HCT116 (cell line): ENCODE measurements at regions not wholly inside any gene's neighbourhood (a gene's known extent, or its start where the extent isn't known, plus 50 kb on each side); places are given as distances from the start of the nearest gene placed in this dataset.

Experiments
- ATAC-seq: fragments of 200-7000 bp; cut with Tn5 transposase; 2 replicates; pipeline ENCODE4 v1.9.1; 2020; ENCODE audit warnings: mild to moderate bottlenecking, moderate library complexity
- BruUV-seq: library from RNA; stranded (reverse); fragments of 400-500 nt; replicated peaks from 2 replicates; lab custom pipeline; 2021; lab: Mats Ljungman, UMichigan
- CTCF ChIA-PET: fragments of 300-600 bp; sonication (Branson Sonifier 250); formaldehyde crosslinking; loops from one replicate; lab custom pipeline; 2021; ENCODE audit warnings: antibody characterized with exemption; lab: Charles Lee
- POLR2A ChIA-PET: fragments of 300-600, 350-600 bp; sonication (Branson Sonifier 250); formaldehyde crosslinking; loops from one replicate; lab custom pipeline; 2021; ENCODE audit warnings: antibody characterized with exemption; lab: Charles Lee
- RAD21 ChIA-PET, 2 experiments: fragments of 300-600 bp; sonication (Branson Sonifier 250); formaldehyde crosslinking; loops; one replicate each; lab custom pipeline; 2023; ENCODE audit warnings: low total read pairs in 2 of 2; ENCODE audit not compliant: uncharacterized antibody in 2 of 2, unreplicated experiment in 2 of 2, low non-redundant PET in 1 of 2; lab: Charles Lee
- DNase-seq: peaks from one replicate; pipeline ENCODE4 v3.0.0-alpha.2; 2010; ENCODE audit warnings: low read depth, low spot score
- H2AFZ ChIP-seq: fragments of 200-600 bp; shearing (Covaris generic), sonication (generic); 2 replicates; pipeline ENCODE4 v1.6.1; 2017; ENCODE audit warnings: low read depth, mixed run types, mixed read lengths, antibody characterized with exemption, low read length; ENCODE audit not compliant: poor library complexity, severe bottlenecking
- H3K27ac ChIP-seq: 2 replicates; pipeline ENCODE4 v1.5.1; 2012; ENCODE audit warnings: low read depth, low read length
- H3K27me3 ChIP-seq: fragments of 200-600 bp; sonication (generic); 2 replicates; pipeline ENCODE4 v1.6.1; 2016; ENCODE audit warnings: mixed run types, low read length, mixed read lengths; ENCODE audit not compliant: insufficient read depth
- H3K36me3 ChIP-seq, 2 experiments: fragments of 200-500 bp in 1 of 2; fragments of 200-600 bp in 1 of 2; sonication (Bioruptor generic) in 1 of 2; sonication (generic) in 1 of 2; 2 replicates each; pipeline versions ENCODE4 v1.5.1 to v1.6.1; 2014 to 2016; ENCODE audit warnings: low read length in 2 of 2, inconsistent platforms in 1 of 2, mixed read lengths in 1 of 2, mixed run types in 1 of 2; ENCODE audit not compliant: insufficient read depth in 2 of 2, control insufficient read depth in 1 of 2
- H3K4me1 ChIP-seq, 2 experiments: fragments of 200-600 bp in 1 of 2; sonication (generic) in 1 of 2; 2 replicates each; pipeline versions ENCODE4 v1.5.1 to v1.6.1; 2012 to 2017; ENCODE audit warnings: low read length in 2 of 2, inconsistent platforms in 1 of 2, mild to moderate bottlenecking in 1 of 2, mixed read lengths in 1 of 2, mixed run types in 1 of 2, moderate library complexity in 1 of 2; ENCODE audit not compliant: insufficient read depth in 2 of 2, control insufficient read depth in 1 of 2
- H3K4me2 ChIP-seq: fragments of 200-600 bp; sonication (generic); 2 replicates; pipeline ENCODE4 v1.6.1; 2017; ENCODE audit warnings: mixed run types, low read length, mixed read lengths
- H3K4me3 ChIP-seq, 2 experiments: fragments of 200-600 bp in 1 of 2; sonication (generic) in 1 of 2; replicated peaks in 1 of 2; 2 replicates each; pipeline ENCODE4 v1.5.1; 2011 to 2016; ENCODE audit warnings: low read length in 2 of 2, control low read depth in 1 of 2, low read depth in 1 of 2, mild to moderate bottlenecking in 1 of 2, mixed read lengths in 1 of 2, mixed run types in 1 of 2
- H3K79me2 ChIP-seq: fragments of 200-600 bp; sonication (generic); 2 replicates; pipeline ENCODE4 v1.6.1; 2017; ENCODE audit warnings: mild to moderate bottlenecking, mixed run types, low read length, moderate library complexity, mixed read lengths; ENCODE audit not compliant: insufficient read depth
- H3K9ac ChIP-seq: fragments of 200-600 bp; sonication (generic); 2 replicates; pipeline ENCODE4 v1.6.1; 2016; ENCODE audit warnings: low read length, mixed read lengths
- H3K9me2 ChIP-seq: fragments of 200-600 bp; sonication (generic), shearing (Covaris generic); 2 replicates; pipeline ENCODE4 v1.6.1; 2017; ENCODE audit warnings: mixed run types, mild to moderate bottlenecking, moderate library complexity; ENCODE audit not compliant: insufficient read depth
- H3K9me3 ChIP-seq, 2 experiments: fragments of 200-500 bp in 1 of 2; fragments of 200-600 bp in 1 of 2; sonication (Bioruptor generic) in 1 of 2; sonication (generic) in 1 of 2; 2 replicates each; pipeline ENCODE4 v1.6.1; 2014 to 2017; ENCODE audit warnings: low read length in 2 of 2, mixed read lengths in 2 of 2, inconsistent platforms in 1 of 2, low read depth in 1 of 2, mild to moderate bottlenecking in 1 of 2, mixed run types in 1 of 2, moderate library complexity in 1 of 2; ENCODE audit not compliant: control insufficient read depth in 1 of 2, insufficient read depth in 1 of 2
- H4K20me1 ChIP-seq: fragments of 200-600 bp; sonication (generic), shearing (Covaris generic); 2 replicates; pipeline ENCODE4 v1.6.1; 2017; ENCODE audit warnings: mixed run types, mild to moderate bottlenecking, moderate library complexity; ENCODE audit not compliant: insufficient read depth
- CBX3 ChIP-seq: IDR thresholded peaks from 2 replicates; pipeline ENCODE4 v1.6.1; 2012; ENCODE audit warnings: low read depth
- ELF1 ChIP-seq: IDR thresholded peaks from 2 replicates; pipeline ENCODE4 v1.6.1; 2012; ENCODE audit warnings: low read depth, borderline replicate concordance
- EZH2 ChIP-seq: fragments of 200-600 bp; sonication (generic); IDR thresholded peaks from 2 replicates; pipeline ENCODE4 v1.6.1; 2017; ENCODE audit warnings: antibody characterized with exemption, mixed run types
- EZH2phosphoT487 ChIP-seq: fragments of 200-600 bp; IDR thresholded peaks from 2 replicates; pipeline ENCODE4 v1.6.1; 2018; ENCODE audit warnings: antibody characterized with exemption, borderline replicate concordance
- MAX ChIP-seq: IDR thresholded peaks from 2 replicates; pipeline ENCODE4 v1.6.1; 2012
- POLR2AphosphoS5 ChIP-seq: IDR thresholded peaks from 2 replicates; pipeline ENCODE4 v1.6.1; 2011; ENCODE audit warnings: mild to moderate bottlenecking, low read depth, low read length, moderate library complexity
- RAD21 ChIP-seq: IDR thresholded peaks from 2 replicates; pipeline ENCODE4 v1.6.1; 2012; ENCODE audit warnings: low read depth, mild to moderate bottlenecking
- SIN3A ChIP-seq: IDR thresholded peaks from 2 replicates; pipeline ENCODE4 v1.6.1; 2012; ENCODE audit warnings: low read depth
- TCF7L2 ChIP-seq: IDR thresholded peaks from 2 replicates; pipeline ENCODE4 v1.7.0; 2011; ENCODE audit warnings: borderline replicate concordance, inconsistent platforms; ENCODE audit not compliant: insufficient read depth, insufficient read length; ENCODE audit errors: extremely low read depth
- intact Hi-C: fragments of 100-400 bp; cut with micrococcal nuclease; formaldehyde crosslinking; loops from 2 replicates; pipeline ENCODE4 v1.10.0; 2022
- TF ChIP-seq, protein P1 (sequence below): IDR thresholded peaks from 2 replicates; pipeline ENCODE4 v1.6.1; 2011; ENCODE audit warnings: mild to moderate bottlenecking, low read length, moderate library complexity; ENCODE audit not compliant: insufficient replicate concordance; ENCODE audit errors: extremely low read depth
- TF ChIP-seq, protein P2 (sequence below): IDR thresholded peaks from 2 replicates; pipeline ENCODE4 v1.6.1; 2012; ENCODE audit warnings: low read depth
- TF ChIP-seq, protein P3 (sequence below), 3 experiments: fragments of 200-600 bp in 1 of 3; sonication (generic) in 1 of 3; IDR thresholded peaks in 2 of 3; conservative IDR thresholded peaks in 1 of 3; 2 replicates each; pipeline ENCODE4 v1.5.1; 2012 to 2017; ENCODE audit warnings: low read depth in 2 of 3, low read length in 2 of 3, antibody characterized with exemption in 1 of 3, borderline replicate concordance in 1 of 3, control low read depth in 1 of 3, mild to moderate bottlenecking in 1 of 3, mixed read lengths in 1 of 3, mixed run types in 1 of 3, moderate library complexity in 1 of 3; ENCODE audit not compliant: insufficient read depth in 1 of 3

DNA sequence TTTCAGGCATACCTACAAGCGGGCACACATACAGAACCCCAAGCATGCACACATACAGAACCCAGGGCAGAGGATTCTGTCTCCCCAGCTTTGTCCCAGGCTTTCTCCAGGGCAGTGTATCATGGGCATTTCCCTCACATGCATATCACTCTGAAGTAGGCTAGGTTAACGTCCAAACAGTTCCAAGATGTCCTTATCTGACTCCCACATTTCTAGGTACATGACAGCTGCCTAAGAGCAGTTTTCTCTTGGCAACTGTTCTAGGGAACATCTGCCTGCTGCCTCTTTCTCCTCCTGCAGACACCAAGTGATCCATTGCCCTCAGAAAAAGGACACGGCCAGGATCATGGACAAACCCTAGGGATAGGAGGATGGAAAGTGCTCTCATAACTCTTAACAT, 84.9 kb upstream of the NR3C1 start:
- intact Hi-C loops: no loop called here
- Histone ChIP-seq H3K27me3 (no peaks in the 10 kb centered on the region), H3K4me2 (no peak overlapping the region), H3K36me3 (no peaks in the 10 kb centered on the region), H3K79me2 (no peaks in the 10 kb centered on the region), H3K9me2 (no peaks in the 10 kb centered on the region), H3K27ac (no peak overlapping the region), H2AFZ (no peak overlapping the region), H3K4me3 (no peak overlapping the region), H3K4me1 (no peaks in the 10 kb centered on the region), H3K9me3 (no peaks in the 10 kb centered on the region), H4K20me1 (no peaks in the 10 kb centered on the region), H3K9ac (no peak overlapping the region)
- no peak for TF ChIP-seq TCF7L2
- TF ChIP-seq, protein P1, sequence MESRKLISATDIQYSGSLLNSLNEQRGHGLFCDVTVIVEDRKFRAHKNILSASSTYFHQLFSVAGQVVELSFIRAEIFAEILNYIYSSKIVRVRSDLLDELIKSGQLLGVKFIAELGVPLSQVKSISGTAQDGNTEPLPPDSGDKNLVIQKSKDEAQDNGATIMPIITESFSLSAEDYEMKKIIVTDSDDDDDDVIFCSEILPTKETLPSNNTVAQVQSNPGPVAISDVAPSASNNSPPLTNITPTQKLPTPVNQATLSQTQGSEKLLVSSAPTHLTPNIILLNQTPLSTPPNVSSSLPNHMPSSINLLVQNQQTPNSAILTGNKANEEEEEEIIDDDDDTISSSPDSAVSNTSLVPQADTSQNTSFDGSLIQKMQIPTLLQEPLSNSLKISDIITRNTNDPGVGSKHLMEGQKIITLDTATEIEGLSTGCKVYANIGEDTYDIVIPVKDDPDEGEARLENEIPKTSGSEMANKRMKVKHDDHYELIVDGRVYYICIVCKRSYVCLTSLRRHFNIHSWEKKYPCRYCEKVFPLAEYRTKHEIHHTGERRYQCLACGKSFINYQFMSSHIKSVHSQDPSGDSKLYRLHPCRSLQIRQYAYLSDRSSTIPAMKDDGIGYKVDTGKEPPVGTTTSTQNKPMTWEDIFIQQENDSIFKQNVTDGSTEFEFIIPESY: no peak
- TF ChIP-seq ELF1: no peak
- no peak for TF ChIP-seq EZH2phosphoT487
- CTCF ChIA-PET: no interaction called here
- RAD21 ChIA-PET: no interaction called here
- no TSS peak for BruUV-seq
- POLR2A ChIA-PET: no interaction called here
- no peak for ATAC-seq
- no peak for DNase-seq

GRCh38 chr5:143484601-143485000, 81.1 kb upstream of the NR3C1 start:
- H3K9me3 ChIP-seq: no peaks in the 10 kb centered on the region
- no TSS peak for BruUV-seq
- no peak for DNase-seq
- no peaks in the 10 kb centered on the region for H3K4me1 ChIP-seq
- no peak overlapping the region for H3K4me3 ChIP-seq
- no peaks in the 10 kb centered on the region for H4K20me1 ChIP-seq
- ChIA-PET CTCF (no interaction called here), POLR2A (no interaction called here), RAD21 (no interaction called here)
- no peaks in the 10 kb centered on the region for H3K36me3 ChIP-seq
- no peak overlapping the region for H2AFZ ChIP-seq
- H3K9ac ChIP-seq: no peak overlapping the region
- no peak for ATAC-seq
- no peaks in the 10 kb centered on the region for H3K27me3 ChIP-seq
- no peak overlapping the region for H3K27ac ChIP-seq
- no peaks in the 10 kb centered on the region for H3K79me2 ChIP-seq
- H3K4me2 ChIP-seq: no peak overlapping the region
- intact Hi-C loops: no loop called here
- no peaks in the 10 kb centered on the region for H3K9me2 ChIP-seq
- TF ChIP-seq ELF1: no peak
- TF ChIP-seq EZH2phosphoT487: no peak
- TF ChIP-seq TCF7L2: no peak
- no peak for TF ChIP-seq SIN3A
- TF ChIP-seq CBX3: no peak
- no peak for TF ChIP-seq RAD21
- TF ChIP-seq, protein P2, sequence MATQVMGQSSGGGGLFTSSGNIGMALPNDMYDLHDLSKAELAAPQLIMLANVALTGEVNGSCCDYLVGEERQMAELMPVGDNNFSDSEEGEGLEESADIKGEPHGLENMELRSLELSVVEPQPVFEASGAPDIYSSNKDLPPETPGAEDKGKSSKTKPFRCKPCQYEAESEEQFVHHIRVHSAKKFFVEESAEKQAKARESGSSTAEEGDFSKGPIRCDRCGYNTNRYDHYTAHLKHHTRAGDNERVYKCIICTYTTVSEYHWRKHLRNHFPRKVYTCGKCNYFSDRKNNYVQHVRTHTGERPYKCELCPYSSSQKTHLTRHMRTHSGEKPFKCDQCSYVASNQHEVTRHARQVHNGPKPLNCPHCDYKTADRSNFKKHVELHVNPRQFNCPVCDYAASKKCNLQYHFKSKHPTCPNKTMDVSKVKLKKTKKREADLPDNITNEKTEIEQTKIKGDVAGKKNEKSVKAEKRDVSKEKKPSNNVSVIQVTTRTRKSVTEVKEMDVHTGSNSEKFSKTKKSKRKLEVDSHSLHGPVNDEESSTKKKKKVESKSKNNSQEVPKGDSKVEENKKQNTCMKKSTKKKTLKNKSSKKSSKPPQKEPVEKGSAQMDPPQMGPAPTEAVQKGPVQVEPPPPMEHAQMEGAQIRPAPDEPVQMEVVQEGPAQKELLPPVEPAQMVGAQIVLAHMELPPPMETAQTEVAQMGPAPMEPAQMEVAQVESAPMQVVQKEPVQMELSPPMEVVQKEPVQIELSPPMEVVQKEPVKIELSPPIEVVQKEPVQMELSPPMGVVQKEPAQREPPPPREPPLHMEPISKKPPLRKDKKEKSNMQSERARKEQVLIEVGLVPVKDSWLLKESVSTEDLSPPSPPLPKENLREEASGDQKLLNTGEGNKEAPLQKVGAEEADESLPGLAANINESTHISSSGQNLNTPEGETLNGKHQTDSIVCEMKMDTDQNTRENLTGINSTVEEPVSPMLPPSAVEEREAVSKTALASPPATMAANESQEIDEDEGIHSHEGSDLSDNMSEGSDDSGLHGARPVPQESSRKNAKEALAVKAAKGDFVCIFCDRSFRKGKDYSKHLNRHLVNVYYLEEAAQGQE: no peak
- TF ChIP-seq, protein P3, sequence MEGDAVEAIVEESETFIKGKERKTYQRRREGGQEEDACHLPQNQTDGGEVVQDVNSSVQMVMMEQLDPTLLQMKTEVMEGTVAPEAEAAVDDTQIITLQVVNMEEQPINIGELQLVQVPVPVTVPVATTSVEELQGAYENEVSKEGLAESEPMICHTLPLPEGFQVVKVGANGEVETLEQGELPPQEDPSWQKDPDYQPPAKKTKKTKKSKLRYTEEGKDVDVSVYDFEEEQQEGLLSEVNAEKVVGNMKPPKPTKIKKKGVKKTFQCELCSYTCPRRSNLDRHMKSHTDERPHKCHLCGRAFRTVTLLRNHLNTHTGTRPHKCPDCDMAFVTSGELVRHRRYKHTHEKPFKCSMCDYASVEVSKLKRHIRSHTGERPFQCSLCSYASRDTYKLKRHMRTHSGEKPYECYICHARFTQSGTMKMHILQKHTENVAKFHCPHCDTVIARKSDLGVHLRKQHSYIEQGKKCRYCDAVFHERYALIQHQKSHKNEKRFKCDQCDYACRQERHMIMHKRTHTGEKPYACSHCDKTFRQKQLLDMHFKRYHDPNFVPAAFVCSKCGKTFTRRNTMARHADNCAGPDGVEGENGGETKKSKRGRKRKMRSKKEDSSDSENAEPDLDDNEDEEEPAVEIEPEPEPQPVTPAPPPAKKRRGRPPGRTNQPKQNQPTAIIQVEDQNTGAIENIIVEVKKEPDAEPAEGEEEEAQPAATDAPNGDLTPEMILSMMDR (IDR thresholded peaks at IDR 0.05 in 2 of 3, conservative IDR thresholded peaks at IDR 0.05 in 1 of 3; ENCODE audit: borderline replicate concordance in 1 of 3, insufficient read depth in 1 of 3, low read depth in 2 of 3, low read length in 2 of 3): no peak
- TF ChIP-seq EZH2: no peak
- TF ChIP-seq POLR2AphosphoS5: no peak
- TF ChIP-seq MAX: no peak
